Endothelial cell of umbilical vein (primary cell): ENCODE measurements at regions not wholly inside any gene's neighbourhood (a gene's known extent, or its start where the extent isn't known, plus 50 kb on each side); places are given as distances from the start of the nearest gene placed in this dataset.

Experiments
- POLR2A ChIP-seq: IDR thresholded peaks from 2 replicates; pipeline ENCODE4 v1.6.1; 2012; ENCODE audit warnings: low read depth, mild to moderate bottlenecking, control low read depth, low read length
- POLR2AphosphoS5 ChIP-seq: IDR thresholded peaks from 2 replicates; pipeline ENCODE4 v1.6.1; 2012; ENCODE audit warnings: low read depth, mild to moderate bottlenecking, control low read depth, low read length, moderate library complexity; ENCODE audit not compliant: insufficient read depth
- TF ChIP-seq, protein P1 (sequence below), 2 donors: IDR thresholded peaks; 1 replicate in 1 of 2; 2 replicates in 1 of 2; pipeline ENCODE4 v1.5.1; 2011; ENCODE audit warnings: low read length in 2 of 2, mild to moderate bottlenecking in 2 of 2, moderate library complexity in 2 of 2, control low read depth in 1 of 2, inconsistent platforms in 1 of 2, low read depth in 1 of 2; ENCODE audit not compliant: insufficient read depth in 1 of 2; ENCODE audit errors: extremely low read depth in 1 of 2

DNA sequence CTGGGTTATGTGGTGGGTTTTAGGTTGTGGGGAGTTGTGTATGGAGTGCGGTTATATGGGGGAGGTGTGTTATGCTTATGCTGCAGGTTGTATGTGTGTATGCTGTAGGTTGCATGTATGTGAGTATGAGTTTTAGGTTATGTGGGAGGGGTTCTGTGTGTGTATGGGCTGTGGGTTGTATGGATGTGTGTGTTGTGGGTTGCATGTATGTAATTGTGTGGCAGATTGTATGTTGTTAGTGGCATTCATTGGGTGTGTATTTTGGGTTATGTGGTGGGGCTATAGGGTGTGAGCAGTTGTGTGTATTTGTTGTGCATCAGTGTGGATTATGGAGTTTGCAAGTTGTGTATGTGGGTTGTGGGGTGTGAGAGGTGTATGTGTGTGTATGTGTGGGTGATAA, 277.4 kb downstream of the NPIPA8 start:
- TF ChIP-seq POLR2A (no peak), POLR2AphosphoS5 (no peak)
- TF ChIP-seq, protein P1, sequence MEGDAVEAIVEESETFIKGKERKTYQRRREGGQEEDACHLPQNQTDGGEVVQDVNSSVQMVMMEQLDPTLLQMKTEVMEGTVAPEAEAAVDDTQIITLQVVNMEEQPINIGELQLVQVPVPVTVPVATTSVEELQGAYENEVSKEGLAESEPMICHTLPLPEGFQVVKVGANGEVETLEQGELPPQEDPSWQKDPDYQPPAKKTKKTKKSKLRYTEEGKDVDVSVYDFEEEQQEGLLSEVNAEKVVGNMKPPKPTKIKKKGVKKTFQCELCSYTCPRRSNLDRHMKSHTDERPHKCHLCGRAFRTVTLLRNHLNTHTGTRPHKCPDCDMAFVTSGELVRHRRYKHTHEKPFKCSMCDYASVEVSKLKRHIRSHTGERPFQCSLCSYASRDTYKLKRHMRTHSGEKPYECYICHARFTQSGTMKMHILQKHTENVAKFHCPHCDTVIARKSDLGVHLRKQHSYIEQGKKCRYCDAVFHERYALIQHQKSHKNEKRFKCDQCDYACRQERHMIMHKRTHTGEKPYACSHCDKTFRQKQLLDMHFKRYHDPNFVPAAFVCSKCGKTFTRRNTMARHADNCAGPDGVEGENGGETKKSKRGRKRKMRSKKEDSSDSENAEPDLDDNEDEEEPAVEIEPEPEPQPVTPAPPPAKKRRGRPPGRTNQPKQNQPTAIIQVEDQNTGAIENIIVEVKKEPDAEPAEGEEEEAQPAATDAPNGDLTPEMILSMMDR (IDR thresholded peaks at IDR 0.05; ENCODE audit: extremely low read depth in 1 of 2, insufficient read depth in 1 of 2, low read depth in 1 of 2, low read length in 2 of 2) = no peak
